Caki2 (cell line): ENCODE measurements at regions not wholly inside any gene's neighbourhood (a gene's known extent, or its start where the extent isn't known, plus 50 kb on each side); places are given as distances from the start of the nearest gene placed in this dataset.
"Not testable (repeated sequence)": the region's sequence is repeated elsewhere in the genome, so short reads cannot be mapped to it uniquely, and the experiment has no call there.

ENCODE experiments used
- DNase-seq: peaks from one replicate; pipeline ENCODE4 v3.0.0-alpha.2; 2015; ENCODE audit warnings: low read depth
- in situ Hi-C: cut with HindIII; loops from 2 replicates; pipeline ENCODE4 v1.10.0; 2016; ENCODE audit warnings: low sequenced_read_pairs, low pct_unique_long_range_greater_than_20kb, mixed read lengths

- in situ Hi-C loops = no loop called here
- no peak for DNase-seq
These were observed 144.4 kb downstream of the MAGEB17 start for GRCh38 chrX:16311671-16312070.

GRCh38 chrX:16312761-16313623 is 145.7 kb downstream of the MAGEB17 start:
- in situ Hi-C loops = no loop called here
- DNase-seq = no peak

GRCh38 chrX:16316331-16316730 is 149.1 kb downstream of the MAGEB17 start:
- DNase-seq = no peak
- in situ Hi-C loops = no loop called here

- DNase-seq = peak; percentile 55
- in situ Hi-C loops = no loop called here
These were observed 152.6 kb downstream of the MAGEB17 start for GRCh38 chrX:16319929-16320328.

- DNase-seq = peak; percentile 83
These were observed 153.6 kb downstream of the MAGEB17 start for GRCh38 chrX:16320765-16321355.

GRCh38 chrX:16333453-16333852 is 166.2 kb downstream of the MAGEB17 start:
- DNase-seq = no peak
- in situ Hi-C loops = no loop called here

More at GRCh38 chrX:16320765-16321355, 153.6 kb downstream of the MAGEB17 start:
- in situ Hi-C loops = no loop called here

GRCh38 chrX:16335181-16335580 is 167.9 kb downstream of the MAGEB17 start:
- DNase-seq = no peak
- in situ Hi-C loops = no loop called here

- no peak for DNase-seq
- in situ Hi-C loops = no loop called here
These were observed 180.8 kb downstream of the MAGEB17 start for GRCh38 chrX:16347968-16348670.

GRCh38 chrX:16357902-16358301 is 190.6 kb downstream of the MAGEB17 start:
- no peak for DNase-seq
- in situ Hi-C loops = no loop called here

- in situ Hi-C loops, DNase-seq: not testable (repeated sequence)
These were observed 192.8 kb downstream of the MAGEB17 start for GRCh38 chrX:16360056-16360455.

- DNase-seq = no peak
These were observed 201.4 kb downstream of the MAGEB17 start for GRCh38 chrX:16368696-16369095.

GRCh38 chrX:16376056-16376455 is 208.8 kb downstream of the MAGEB17 start:
- in situ Hi-C loops = no loop called here
- no peak for DNase-seq

More at GRCh38 chrX:16368696-16369095, 201.4 kb downstream of the MAGEB17 start:
- in situ Hi-C loops = no loop called here

GRCh38 chrX:16386126-16386525 is 218.8 kb downstream of the MAGEB17 start:
- no peak for DNase-seq
- in situ Hi-C loops = no loop called here

- DNase-seq = no peak
- in situ Hi-C loops = no loop called here
These were observed 225.3 kb downstream of the MAGEB17 start for GRCh38 chrX:16392597-16392996.

GRCh38 chrX:16394290-16394689 is 227.0 kb downstream of the MAGEB17 start:
- in situ Hi-C loops = no loop called here
- DNase-seq = no peak

- in situ Hi-C loops = no loop called here
- DNase-seq = no peak
These were observed 236.5 kb downstream of the MAGEB17 start for GRCh38 chrX:16403808-16404207.

- DNase-seq = no peak
- in situ Hi-C loops = no loop called here
These were observed 233.4 kb upstream of the S100G start for GRCh38 chrX:16416588-16416987.

GRCh38 chrX:16418650-16419049 is 231.3 kb upstream of the S100G start:
- no peak for DNase-seq
- in situ Hi-C loops = no loop called here

GRCh38 chrX:16427668-16428067 is 222.3 kb upstream of the S100G start:
- in situ Hi-C loops = no loop called here
- DNase-seq = no peak
